Nephron progenitor cell (in vitro differentiated cells): ENCODE measurements at regions not wholly inside any gene's neighbourhood (a gene's known extent, or its start where the extent isn't known, plus 50 kb on each side); places are given as distances from the start of the nearest gene placed in this dataset.

Experiments used
- DNase-seq: peaks from one replicate; pipeline ENCODE4 v3.0.0; 2021
- H3K27ac Mint-ChIP-seq: 2 replicates; pipeline ENCODE4 v1.8.0; 2021; ENCODE audit warnings: mild to moderate bottlenecking, moderate library complexity, mixed read lengths
- H3K27me3 Mint-ChIP-seq: 2 replicates; pipeline ENCODE4 v1.8.0; 2021; ENCODE audit warnings: mild to moderate bottlenecking, low read depth, mixed read lengths; ENCODE audit not compliant: poor library complexity
- H3K36me3 Mint-ChIP-seq: 2 replicates; pipeline ENCODE4 v1.8.0; 2021; ENCODE audit warnings: low read depth, mixed read lengths
- H3K4me1 Mint-ChIP-seq: 2 replicates; pipeline ENCODE4 v1.8.0; 2021; ENCODE audit warnings: mixed read lengths
- H3K4me3 Mint-ChIP-seq: 2 replicates; pipeline ENCODE4 v1.8.0; 2021; ENCODE audit warnings: mild to moderate bottlenecking, moderate library complexity, mixed read lengths
- H3K9me3 Mint-ChIP-seq: 2 replicates; pipeline ENCODE4 v1.8.0; 2021; ENCODE audit warnings: mild to moderate bottlenecking, moderate library complexity, mixed read lengths
- TF ChIP-seq, protein P1 (sequence below): fragments of 200-600 bp; sonication (generic); IDR thresholded peaks from 2 replicates; pipeline ENCODE4 v1.5.0; 2021; ENCODE audit warnings: antibody characterized with exemption

DNA sequence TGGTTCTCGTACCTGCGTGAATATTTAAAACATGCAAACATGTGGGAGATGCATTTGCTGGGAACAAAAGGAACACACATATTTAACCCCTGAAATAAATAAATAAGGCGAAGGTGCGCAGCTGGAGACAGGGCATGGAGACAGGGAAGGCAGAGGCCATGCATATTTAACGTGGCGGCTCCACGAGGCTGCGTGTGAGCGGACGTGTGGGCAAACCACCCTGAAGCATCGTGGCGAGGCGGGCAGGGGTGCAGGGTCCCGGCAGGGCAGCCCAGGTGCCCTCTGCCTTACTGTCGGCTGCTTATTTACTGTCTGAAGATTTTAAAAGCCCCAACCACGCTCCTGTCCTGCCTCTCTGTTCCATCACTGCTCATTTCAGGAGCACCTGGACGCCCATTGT, 104.0 kb upstream of the ACTRT2 start:
- Mint-ChIP-seq H3K9me3 (peaks cover 80% of the 10 kb centered on the region), H3K36me3 (peaks cover 7% of the 10 kb centered on the region), H3K27ac (no peak overlapping the region), H3K4me1 (no peaks in the 10 kb centered on the region), H3K4me3 (no peak overlapping the region), H3K27me3 (no peaks in the 10 kb centered on the region)
- no peak for DNase-seq
- TF ChIP-seq, protein P1, sequence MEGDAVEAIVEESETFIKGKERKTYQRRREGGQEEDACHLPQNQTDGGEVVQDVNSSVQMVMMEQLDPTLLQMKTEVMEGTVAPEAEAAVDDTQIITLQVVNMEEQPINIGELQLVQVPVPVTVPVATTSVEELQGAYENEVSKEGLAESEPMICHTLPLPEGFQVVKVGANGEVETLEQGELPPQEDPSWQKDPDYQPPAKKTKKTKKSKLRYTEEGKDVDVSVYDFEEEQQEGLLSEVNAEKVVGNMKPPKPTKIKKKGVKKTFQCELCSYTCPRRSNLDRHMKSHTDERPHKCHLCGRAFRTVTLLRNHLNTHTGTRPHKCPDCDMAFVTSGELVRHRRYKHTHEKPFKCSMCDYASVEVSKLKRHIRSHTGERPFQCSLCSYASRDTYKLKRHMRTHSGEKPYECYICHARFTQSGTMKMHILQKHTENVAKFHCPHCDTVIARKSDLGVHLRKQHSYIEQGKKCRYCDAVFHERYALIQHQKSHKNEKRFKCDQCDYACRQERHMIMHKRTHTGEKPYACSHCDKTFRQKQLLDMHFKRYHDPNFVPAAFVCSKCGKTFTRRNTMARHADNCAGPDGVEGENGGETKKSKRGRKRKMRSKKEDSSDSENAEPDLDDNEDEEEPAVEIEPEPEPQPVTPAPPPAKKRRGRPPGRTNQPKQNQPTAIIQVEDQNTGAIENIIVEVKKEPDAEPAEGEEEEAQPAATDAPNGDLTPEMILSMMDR = no peak

DNA sequence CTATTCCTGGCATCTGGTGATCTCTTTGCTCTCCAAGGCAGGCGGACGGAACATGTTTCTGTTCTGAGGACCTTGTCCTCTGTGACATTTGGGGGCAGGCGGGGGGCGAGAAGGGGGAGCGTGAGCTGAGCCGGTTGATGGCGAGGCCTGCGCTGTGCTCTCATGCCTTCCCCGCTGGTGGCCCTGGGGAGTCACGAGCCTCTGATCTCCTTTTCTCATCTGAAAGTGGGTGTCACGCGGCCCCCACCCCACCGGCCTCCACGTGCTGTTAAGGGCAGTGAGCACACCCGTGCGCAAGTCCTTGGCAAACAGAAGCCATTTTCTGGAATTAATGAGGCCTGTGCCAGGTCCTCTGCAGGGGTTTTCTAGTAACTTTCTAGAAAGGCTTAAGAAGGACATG, 102.8 kb upstream of the ACTRT2 start:
- Mint-ChIP-seq H3K27me3 (no peaks in the 10 kb centered on the region), H3K4me1 (no peaks in the 10 kb centered on the region), H3K9me3 (peaks cover 80% of the 10 kb centered on the region), H3K27ac (no peak overlapping the region), H3K4me3 (no peak overlapping the region), H3K36me3 (peaks cover 7% of the 10 kb centered on the region)
- no peak for DNase-seq
- TF ChIP-seq, protein P1 = no peak

DNA sequence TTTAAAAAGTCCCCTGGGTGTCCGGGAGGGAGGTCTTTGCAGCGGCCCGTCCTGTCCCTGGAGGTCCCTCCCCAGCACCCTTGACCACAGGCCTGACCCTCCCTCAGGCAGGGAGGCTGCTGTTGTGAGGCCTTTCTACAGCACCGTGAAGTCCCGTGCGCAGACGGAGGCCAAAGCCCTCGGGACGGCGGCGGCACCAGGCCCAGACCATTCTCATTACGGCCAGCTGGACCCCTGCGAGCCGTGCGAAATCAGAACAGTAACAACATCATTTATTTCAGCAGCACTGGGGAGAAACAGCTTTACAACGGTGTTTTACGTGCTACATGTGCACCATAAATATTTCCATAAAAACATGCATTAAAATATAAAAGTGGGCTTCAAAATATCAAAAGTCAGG, 101.4 kb upstream of the ACTRT2 start:
- TF ChIP-seq, protein P1 = no peak
- no peaks in the 10 kb centered on the region for H3K27me3 Mint-ChIP-seq
- no peak overlapping the region for H3K4me3 Mint-ChIP-seq
- H3K27ac Mint-ChIP-seq = no peak overlapping the region
- no peak for DNase-seq
- peaks cover 7% of the 10 kb centered on the region for H3K36me3 Mint-ChIP-seq
- peaks cover 79% of the 10 kb centered on the region for H3K9me3 Mint-ChIP-seq
- H3K4me1 Mint-ChIP-seq = no peaks in the 10 kb centered on the region

DNA sequence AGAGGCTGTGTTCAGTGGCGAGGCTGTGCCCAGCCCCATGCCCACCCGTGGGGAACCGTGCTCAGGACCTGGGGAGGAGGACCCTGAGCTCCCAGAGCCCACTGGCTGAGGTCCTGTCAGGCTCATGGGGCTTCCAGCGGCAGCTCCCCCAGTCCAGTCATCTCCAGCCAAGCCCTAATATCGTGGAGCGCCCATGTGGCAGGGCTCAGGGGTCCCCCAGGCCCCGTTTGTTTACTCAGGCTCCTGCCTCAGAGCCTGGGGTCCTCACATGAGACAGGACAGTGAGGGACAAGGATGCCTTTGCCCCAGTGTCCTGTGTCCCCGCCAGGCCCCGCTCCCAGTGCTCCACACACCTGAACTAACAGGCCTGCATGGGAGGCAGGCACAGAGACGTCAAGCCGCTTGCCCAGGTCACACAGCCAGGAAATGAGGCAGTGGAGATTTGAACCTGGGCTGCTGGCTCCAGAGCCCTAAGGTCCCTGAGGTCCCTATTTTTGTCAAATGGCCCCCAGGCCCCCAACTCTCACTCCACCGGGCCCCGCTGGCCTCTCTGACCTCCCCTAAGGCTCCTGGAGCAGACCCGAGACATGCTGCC, 100.7 kb upstream of the ACTRT2 start:
- Mint-ChIP-seq H3K36me3 (peaks cover 5% of the 10 kb centered on the region), H3K27ac (no peak overlapping the region), H3K4me3 (no peak overlapping the region), H3K27me3 (no peaks in the 10 kb centered on the region), H3K4me1 (no peaks in the 10 kb centered on the region), H3K9me3 (peaks cover 81% of the 10 kb centered on the region)
- DNase-seq = no peak
- TF ChIP-seq, protein P1 = no peak

DNA sequence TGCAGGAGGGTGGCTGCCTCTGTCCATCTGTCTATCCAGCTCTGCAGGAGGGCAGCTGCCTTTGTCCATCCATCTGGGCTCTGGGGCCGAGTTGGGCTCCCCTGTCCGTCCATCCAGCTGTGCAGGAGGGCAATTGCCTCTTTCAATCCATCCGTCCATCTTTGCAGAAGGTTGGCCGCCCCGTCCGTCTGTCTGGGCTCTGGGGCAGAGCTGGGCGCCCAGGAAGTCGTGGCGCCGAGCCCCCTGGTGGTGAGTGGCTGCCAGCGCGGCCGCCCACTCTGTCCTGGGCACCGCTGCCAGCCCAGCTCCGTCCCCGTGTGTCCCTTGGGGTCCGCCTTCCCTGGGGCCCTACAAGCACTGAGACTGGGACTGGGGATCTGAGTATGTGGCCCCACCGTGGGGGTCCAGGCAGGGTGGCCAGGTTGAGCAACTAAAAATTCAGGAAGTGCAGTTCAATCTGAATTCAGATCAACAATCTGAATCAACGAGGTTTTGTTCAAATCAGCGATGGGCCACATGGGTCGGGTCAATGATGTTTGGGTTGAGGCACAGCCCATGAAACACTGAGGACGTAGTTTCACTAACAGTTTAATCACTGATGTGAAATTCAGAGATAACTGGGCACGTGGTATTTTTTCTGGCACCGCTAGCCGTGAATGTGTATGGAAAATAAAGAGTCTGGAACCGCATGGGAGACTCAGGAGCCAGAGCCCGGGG, 99.1 kb upstream of the ACTRT2 start:
- DNase-seq = no peak

More for the DNA sequence above, 99.1 kb upstream of the ACTRT2 start:
- H3K27ac Mint-ChIP-seq = no peak overlapping the region
- no peaks in the 10 kb centered on the region for H3K27me3 Mint-ChIP-seq
- peaks cover 80% of the 10 kb centered on the region for H3K9me3 Mint-ChIP-seq
- no peaks in the 10 kb centered on the region for H3K36me3 Mint-ChIP-seq
- TF ChIP-seq, protein P1 = peak; percentile 16
- H3K4me3 Mint-ChIP-seq = no peak overlapping the region
- no peaks in the 10 kb centered on the region for H3K4me1 Mint-ChIP-seq
